ENCODE measurements at regions not wholly inside any gene's neighbourhood (a gene's known extent, or its start where the extent isn't known, plus 50 kb on each side); places are given as distances from the start of the nearest gene placed in this dataset.

- no peak for TF ChIP-seq CTCF (IDR thresholded peaks at IDR 0.05)
- TF ChIP-seq POLR2A (IDR thresholded peaks at IDR 0.05): no peak
- TF ChIP-seq EP300 (IDR thresholded peaks at IDR 0.05; ENCODE audit: low read depth): no peak
These were observed 163.6 kb upstream of the DYRK2 start for GRCh38 chr12:67484791-67485480.

Data from transverse colon (tissue), 3 donors.